Endothelial cell of umbilical vein (primary cell): ENCODE measurements at regions not wholly inside any gene's neighbourhood (a gene's known extent, or its start where the extent isn't known, plus 50 kb on each side); places are given as distances from the start of the nearest gene placed in this dataset.

Source experiments
- BruUV-seq: library from RNA; stranded (reverse); fragments of 400-500 nt; replicated peaks from 2 replicates; lab custom pipeline; 2021; lab: Mats Ljungman, UMichigan
- CTCF ChIA-PET: fragments of 300-600, 350-600 bp; sonication (Branson Sonifier 250); formaldehyde crosslinking; loops from one replicate; lab custom pipeline; 2021; ENCODE audit warnings: antibody characterized with exemption, inconsistent platforms; lab: Charles Lee
- POLR2A ChIA-PET: fragments of 300-600, 350-600 bp; sonication (Branson Sonifier 250); formaldehyde crosslinking; loops from one replicate; lab custom pipeline; 2021; ENCODE audit warnings: antibody characterized with exemption, inconsistent platforms; lab: Charles Lee
- DNase-seq: peaks from one replicate; pipeline ENCODE4 v3.0.0-alpha.2; 2011; ENCODE audit warnings: low read depth, low spot score
- FAIRE-seq: peaks from 2 replicates; lab custom pipeline; 2011; peaks lifted over from hg19 to GRCh38; lab: Jason Lieb, UNC
- H2AFZ ChIP-seq: 2 replicates; pipeline ENCODE4 v1.6.0; 2012; ENCODE audit warnings: low read depth, low read length, control low read depth, inconsistent platforms
- H3K27ac ChIP-seq: 2 replicates; pipeline ENCODE4 v1.5.1; 2011; ENCODE audit warnings: low read depth, mild to moderate bottlenecking, control low read depth, low read length, moderate library complexity; ENCODE audit not compliant: insufficient read depth
- H3K27me3 ChIP-seq, 2 experiments: 2 replicates each; pipeline versions ENCODE4 v1.6.0 to v1.6.1; 2011; ENCODE audit warnings: low read length in 2 of 2, mixed read lengths in 1 of 2; ENCODE audit not compliant: control insufficient read depth in 2 of 2, insufficient read depth in 2 of 2
- H3K36me3 ChIP-seq, 2 experiments: 2 replicates in 1 of 2; 3 replicates in 1 of 2; pipeline ENCODE4 v1.5.1; 2011; ENCODE audit warnings: low read length in 2 of 2, mild to moderate bottlenecking in 1 of 2, moderate library complexity in 1 of 2; ENCODE audit not compliant: control insufficient read depth in 2 of 2, insufficient read depth in 2 of 2; ENCODE audit errors: extremely low read depth in 1 of 2
- H3K4me1 ChIP-seq: 3 replicates; pipeline ENCODE4 v1.5.1; 2011; ENCODE audit warnings: mild to moderate bottlenecking, low read length; ENCODE audit not compliant: control insufficient read depth, insufficient read depth; ENCODE audit errors: extremely low read depth
- H3K4me2 ChIP-seq: 2 replicates; pipeline ENCODE4 v1.6.1; 2011; ENCODE audit warnings: low read length, control low read depth, mixed read lengths; ENCODE audit not compliant: insufficient read depth
- H3K4me3 ChIP-seq, 3 experiments: fragments of 200-600 bp in 1 of 3; sonication (generic), shearing (Covaris generic) in 1 of 3; replicated peaks in 1 of 3; 2 replicates each; pipeline ENCODE4 v1.5.1; 2011 to 2016; ENCODE audit warnings: control low read depth in 3 of 3, low read length in 3 of 3, mild to moderate bottlenecking in 2 of 3, inconsistent platforms in 1 of 3, low read depth in 1 of 3, moderate library complexity in 1 of 3; ENCODE audit not compliant: insufficient read depth in 1 of 3
- H3K79me2 ChIP-seq: 2 replicates; pipeline ENCODE4 v1.6.0; 2012; ENCODE audit warnings: low read length, inconsistent platforms; ENCODE audit not compliant: control insufficient read depth, insufficient read depth
- H3K9ac ChIP-seq: replicated peaks from 2 replicates; pipeline ENCODE3; 2011; ENCODE audit warnings: low read length, control low read depth; ENCODE audit not compliant: insufficient read depth; ENCODE audit errors: extremely low read depth
- H3K9me1 ChIP-seq: replicated peaks from 3 replicates; pipeline ENCODE4 v1.6.0; 2011; ENCODE audit warnings: mild to moderate bottlenecking, low read length; ENCODE audit not compliant: control insufficient read depth, insufficient read depth; ENCODE audit errors: extremely low read depth
- H3K9me3 ChIP-seq: replicated peaks from 2 replicates; pipeline ENCODE4 v1.5.1; 2012; ENCODE audit warnings: low read length, inconsistent platforms; ENCODE audit not compliant: control insufficient read depth, insufficient read depth
- H4K20me1 ChIP-seq: replicated peaks from 2 replicates; pipeline ENCODE3; 2011; ENCODE audit warnings: mild to moderate bottlenecking, low read length; ENCODE audit not compliant: control insufficient read depth, insufficient read depth; ENCODE audit errors: extremely low read depth
- CTCF ChIP-seq, 2 donors: IDR thresholded peaks; 1 replicate in 1 of 2; 2 replicates in 1 of 2; pipeline ENCODE4 v1.5.1; 2011; ENCODE audit warnings: low read length in 2 of 2, mild to moderate bottlenecking in 2 of 2, moderate library complexity in 2 of 2, control low read depth in 1 of 2, inconsistent platforms in 1 of 2, low read depth in 1 of 2; ENCODE audit not compliant: insufficient read depth in 1 of 2; ENCODE audit errors: extremely low read depth in 1 of 2
- EZH2 ChIP-seq: IDR thresholded peaks from 2 replicates; pipeline ENCODE4 v1.6.1; 2012; ENCODE audit warnings: borderline replicate concordance, low read depth, mild to moderate bottlenecking, moderate library complexity, low read length, inconsistent platforms; ENCODE audit not compliant: severe bottlenecking
- FOS ChIP-seq: IDR thresholded peaks from 2 replicates; pipeline ENCODE4 v1.6.1; 2011; ENCODE audit warnings: mild to moderate bottlenecking, low read length, moderate library complexity, borderline replicate concordance; ENCODE audit not compliant: insufficient read depth
- GATA2 ChIP-seq: IDR thresholded peaks from 2 replicates; pipeline ENCODE4 v1.7.0; 2011; ENCODE audit warnings: low read depth, mild to moderate bottlenecking, moderate library complexity, mixed read lengths, low read length; ENCODE audit not compliant: insufficient read length, insufficient read depth
- JUN ChIP-seq: IDR thresholded peaks from 2 replicates; pipeline ENCODE4 v1.6.1; 2011; ENCODE audit warnings: borderline replicate concordance, low read depth; ENCODE audit not compliant: insufficient read length, insufficient read depth
- MYC ChIP-seq: IDR thresholded peaks from one replicate; pipeline ENCODE4 v1.6.1; 2011; ENCODE audit warnings: mild to moderate bottlenecking, low read depth, low read length
- POLR2A ChIP-seq: IDR thresholded peaks from 2 replicates; pipeline ENCODE4 v1.6.1; 2012; ENCODE audit warnings: low read depth, mild to moderate bottlenecking, control low read depth, low read length
- POLR2AphosphoS5 ChIP-seq: IDR thresholded peaks from 2 replicates; pipeline ENCODE4 v1.6.1; 2012; ENCODE audit warnings: low read depth, mild to moderate bottlenecking, control low read depth, low read length, moderate library complexity; ENCODE audit not compliant: insufficient read depth
- dilution Hi-C: fragments of 300-500 bp; cut with MboI; formaldehyde crosslinking; loops from one replicate; pipeline ENCODE4 v1.15.0; 2019; ENCODE audit warnings: low sequenced_read_pairs; ENCODE audit not compliant: extremely low pct_ligation_motif_present
- intact Hi-C: fragments of 100-400 bp; cut with micrococcal nuclease; formaldehyde crosslinking; loops from one replicate; pipeline ENCODE4 v1.10.0; 2022
- TF ChIP-seq, protein P1 (sequence below): IDR thresholded peaks from 2 replicates; pipeline ENCODE4 v1.6.1; 2011; ENCODE audit not compliant: insufficient read depth, insufficient read length

DNA sequence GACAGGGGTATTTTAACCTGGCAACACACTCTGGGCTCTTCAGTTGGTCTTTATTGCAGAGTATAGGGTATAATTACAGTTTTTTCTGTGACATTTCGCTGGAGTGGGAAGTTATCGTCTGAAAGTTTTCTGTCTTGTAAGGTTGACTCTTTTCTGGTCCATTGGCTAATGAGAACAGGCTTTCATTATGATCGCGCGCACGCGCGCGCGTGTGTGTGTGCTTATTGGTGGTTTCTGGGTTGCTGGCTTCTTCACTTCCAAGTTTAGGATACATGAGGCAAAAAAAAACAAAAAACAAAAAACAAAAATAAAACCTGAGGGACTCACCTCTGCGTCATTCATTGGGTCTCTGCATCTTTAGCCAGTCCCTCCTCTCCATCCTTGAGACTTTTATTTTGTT lies 68.7 kb upstream of the MYOCD start:
- Histone ChIP-seq H3K27ac (no peak overlapping the region), H3K9me3 (no peaks in the 10 kb centered on the region), H3K4me2 (no peak overlapping the region), H3K9me1 (no peaks in the 10 kb centered on the region), H3K4me3 (no peak overlapping the region), H3K9ac (no peak overlapping the region), H3K4me1 (no peaks in the 10 kb centered on the region), H3K27me3 (no peaks in the 10 kb centered on the region), H4K20me1 (no peaks in the 10 kb centered on the region), H2AFZ (no peak overlapping the region), H3K79me2 (no peaks in the 10 kb centered on the region), H3K36me3 (no peaks in the 10 kb centered on the region)
- CTCF ChIA-PET, result no interaction called here
- no TSS peak for BruUV-seq
- no peak for DNase-seq
- TF ChIP-seq CTCF (IDR thresholded peaks at IDR 0.05; ENCODE audit: extremely low read depth in 1 of 2, insufficient read depth in 1 of 2, low read depth in 1 of 2, low read length in 2 of 2) (no peak), EZH2 (no peak), MYC (no peak), GATA2 (no peak), FOS (no peak)
- POLR2A ChIA-PET, result no interaction called here
- intact Hi-C loops (no loop called here), dilution Hi-C loops (no loop called here)
- no peak for FAIRE-seq

DNA sequence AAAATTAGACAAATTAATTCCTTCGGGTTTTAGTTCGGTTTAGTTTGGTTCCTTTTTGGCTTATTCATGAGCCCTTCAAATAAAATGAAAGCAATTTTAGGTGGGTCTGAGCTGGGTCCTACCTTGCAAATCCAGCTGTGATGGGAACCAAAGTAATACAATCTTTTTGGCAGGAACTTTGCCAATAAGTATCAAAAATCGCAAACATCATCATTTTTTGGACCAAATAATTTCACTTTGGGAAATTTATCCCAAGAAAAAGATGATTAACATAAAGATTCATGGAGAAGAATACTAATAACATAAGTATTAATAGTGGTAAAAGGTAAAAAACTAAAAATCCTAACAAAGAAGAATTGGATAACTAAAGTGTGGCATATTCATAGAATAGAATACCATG lies 67.8 kb upstream of the MYOCD start:
- H4K20me1 ChIP-seq, result no peaks in the 10 kb centered on the region
- FAIRE-seq, result no peak
- H3K9me1 ChIP-seq, result no peaks in the 10 kb centered on the region
- H3K4me3 ChIP-seq, result no peak overlapping the region
- no peaks in the 10 kb centered on the region for H3K4me1 ChIP-seq
- no peak overlapping the region for H3K4me2 ChIP-seq
- POLR2A ChIA-PET, result no interaction called here
- no peaks in the 10 kb centered on the region for H3K36me3 ChIP-seq
- CTCF ChIA-PET, result no interaction called here
- H3K27me3 ChIP-seq, result no peaks in the 10 kb centered on the region
- no peak for DNase-seq
- H2AFZ ChIP-seq, result no peak overlapping the region
- intact Hi-C loops (no loop called here), dilution Hi-C loops (no loop called here)
- no peaks in the 10 kb centered on the region for H3K79me2 ChIP-seq
- H3K9me3 ChIP-seq, result no peaks in the 10 kb centered on the region
- no TSS peak for BruUV-seq
- H3K9ac ChIP-seq, result no peak overlapping the region
- TF ChIP-seq POLR2A (no peak), FOS (no peak), GATA2 (no peak), POLR2AphosphoS5 (no peak), CTCF (IDR thresholded peaks at IDR 0.05; ENCODE audit: extremely low read depth in 1 of 2, insufficient read depth in 1 of 2, low read depth in 1 of 2, low read length in 2 of 2) (no peak), MYC (no peak), JUN (no peak), EZH2 (no peak)
- TF ChIP-seq, protein P1, sequence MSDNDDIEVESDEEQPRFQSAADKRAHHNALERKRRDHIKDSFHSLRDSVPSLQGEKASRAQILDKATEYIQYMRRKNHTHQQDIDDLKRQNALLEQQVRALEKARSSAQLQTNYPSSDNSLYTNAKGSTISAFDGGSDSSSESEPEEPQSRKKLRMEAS, result no peak
- H3K27ac ChIP-seq, result no peak overlapping the region
